Hepatocyte (in vitro differentiated cells): ENCODE measurements at regions not wholly inside any gene's neighbourhood (a gene's known extent, or its start where the extent isn't known, plus 50 kb on each side); places are given as distances from the start of the nearest gene placed in this dataset.

ENCODE experiments used
- CTCF ChIP-seq: fragments of 200-600 bp; sonication (generic); IDR thresholded peaks from 2 replicates; pipeline ENCODE4 v1.5.1; 2016; ENCODE audit warnings: antibody characterized with exemption, mild to moderate bottlenecking; ENCODE audit not compliant: poor library complexity
- EZH2 ChIP-seq: fragments of 200-600 bp; sonication (generic); IDR thresholded peaks from 2 replicates; pipeline ENCODE4 v1.6.1; 2016; ENCODE audit warnings: antibody characterized with exemption, mild to moderate bottlenecking, borderline replicate concordance

- no peak for TF ChIP-seq CTCF
- no peak for TF ChIP-seq EZH2
These were observed 153.8 kb upstream of the DTNBP1 start for GRCh38 chr6:15816661-15817060.
